ENCODE measurements at regions not wholly inside any gene's neighbourhood (a gene's known extent, or its start where the extent isn't known, plus 50 kb on each side); places are given as distances from the start of the nearest gene placed in this dataset.

DNA sequence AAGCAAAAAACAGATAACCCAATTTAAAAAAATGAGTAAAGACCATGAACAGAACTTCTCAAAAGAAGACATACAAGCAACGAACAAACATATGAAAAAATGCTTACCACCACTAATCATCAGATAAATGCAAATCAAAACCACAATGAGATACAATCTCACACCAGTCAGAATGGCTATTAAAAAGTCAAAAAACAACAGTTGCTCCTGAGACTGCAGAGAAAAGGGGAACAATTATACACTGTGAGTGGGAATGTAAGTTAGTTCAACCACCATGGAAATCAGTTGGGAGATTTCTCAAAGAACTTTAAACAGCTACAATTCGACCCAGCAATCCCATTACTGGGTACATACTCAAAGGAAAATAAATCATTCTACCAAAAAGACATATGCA, 131.6 kb downstream of the PTGER3 start:
- TF ChIP-seq FOS (IDR thresholded peaks at IDR 0.05; ENCODE audit: extremely low read depth, insufficient read length) (no peak), ZZZ3 (IDR thresholded peaks at IDR 0.05) (no peak), NR1H2 (CRISPR knock-in tag; IDR thresholded peaks at IDR 0.05) (no peak), SMAD1 (IDR thresholded peaks at IDR 0.05; ENCODE audit: low read depth, low read length, partially characterized antibody) (no peak), PHF20 (IDR thresholded peaks at IDR 0.05; ENCODE audit: partially characterized antibody) (no peak), ZNF512 (tag; IDR thresholded peaks at IDR 0.05) (no peak), HBP1 (CRISPR knock-in tag; IDR thresholded peaks at IDR 0.05) (no peak), POLR2B (IDR thresholded peaks at IDR 0.05; ENCODE audit: low read depth, partially characterized antibody) (no peak), POLR2A (conservative IDR thresholded peaks at IDR 0.05) (no peak), KLF13 (tag; IDR thresholded peaks at IDR 0.05; ENCODE audit: borderline replicate concordance, low read depth) (no peak)
- TF ChIP-seq, protein P1, sequence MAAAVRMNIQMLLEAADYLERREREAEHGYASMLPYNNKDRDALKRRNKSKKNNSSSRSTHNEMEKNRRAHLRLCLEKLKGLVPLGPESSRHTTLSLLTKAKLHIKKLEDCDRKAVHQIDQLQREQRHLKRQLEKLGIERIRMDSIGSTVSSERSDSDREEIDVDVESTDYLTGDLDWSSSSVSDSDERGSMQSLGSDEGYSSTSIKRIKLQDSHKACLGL (CRISPR knock-in tag; IDR thresholded peaks at IDR 0.05; ENCODE audit: borderline replicate concordance, poor library complexity, severe bottlenecking): no peak
- TF ChIP-seq, protein P2, sequence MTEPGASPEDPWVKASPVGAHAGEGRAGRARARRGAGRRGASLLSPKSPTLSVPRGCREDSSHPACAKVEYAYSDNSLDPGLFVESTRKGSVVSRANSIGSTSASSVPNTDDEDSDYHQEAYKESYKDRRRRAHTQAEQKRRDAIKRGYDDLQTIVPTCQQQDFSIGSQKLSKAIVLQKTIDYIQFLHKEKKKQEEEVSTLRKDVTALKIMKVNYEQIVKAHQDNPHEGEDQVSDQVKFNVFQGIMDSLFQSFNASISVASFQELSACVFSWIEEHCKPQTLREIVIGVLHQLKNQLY (CRISPR knock-in tag; conservative IDR thresholded peaks at IDR 0.05): no peak

All from K562 (cell line).